H1 (cell line): ENCODE measurements at regions not wholly inside any gene's neighbourhood (a gene's known extent, or its start where the extent isn't known, plus 50 kb on each side); places are given as distances from the start of the nearest gene placed in this dataset.
A peak's percentile ranks its signal among the peaks of the same experiment; 100 is the strongest.

Source experiments
- CTCF ChIA-PET: fragments of 300-600 bp; sonication (Branson Sonifier 250); formaldehyde crosslinking; loops from one replicate; lab custom pipeline; 2021; ENCODE audit not compliant: partially characterized antibody; lab: Charles Lee
- POLR2A ChIA-PET: fragments of 300-600 bp; sonication (Branson Sonifier 250); formaldehyde crosslinking; loops from one replicate; lab custom pipeline; 2021; ENCODE audit warnings: inconsistent platforms; ENCODE audit not compliant: partially characterized antibody; lab: Charles Lee
- DNase-seq, 2 experiments: peaks; one replicate each; pipeline versions ENCODE4 v3.0.0 to v3.0.0-alpha.2; 2010 to 2022; ENCODE audit warnings: low spot score in 2 of 2, low read depth in 1 of 2, mixed read lengths in 1 of 2
- FAIRE-seq: peaks from 2 replicates; lab custom pipeline; 2011; peaks lifted over from hg19 to GRCh38; lab: Jason Lieb, UNC
- H2AFZ ChIP-seq: 2 replicates; pipeline ENCODE4 v1.8.1; 2012; ENCODE audit warnings: low read length, inconsistent platforms
- H2AK5ac ChIP-seq: 2 replicates; pipeline ENCODE4 v1.6.1; 2013; ENCODE audit warnings: low read depth, low read length
- H2BK120ac ChIP-seq: replicated peaks from 2 replicates; pipeline ENCODE3; 2013; ENCODE audit warnings: low read depth, low read length, inconsistent platforms
- H2BK12ac ChIP-seq: 2 replicates; pipeline ENCODE4 v1.6.1; 2013; ENCODE audit warnings: low read depth, low read length
- H2BK15ac ChIP-seq: 2 replicates; pipeline ENCODE4 v1.6.1; 2013; ENCODE audit warnings: low read length
- H2BK20ac ChIP-seq: 2 replicates; pipeline ENCODE4 v1.6.1; 2013; ENCODE audit warnings: low read length
- H2BK5ac ChIP-seq: 2 replicates; pipeline ENCODE4 v1.6.1; 2013; ENCODE audit warnings: low read depth, low read length
- H3K14ac ChIP-seq: 2 replicates; pipeline ENCODE4 v1.6.1; 2013; ENCODE audit warnings: inconsistent platforms; ENCODE audit not compliant: insufficient read length
- H3K18ac ChIP-seq: 2 replicates; pipeline ENCODE4 v1.6.1; 2013; ENCODE audit warnings: low read length; ENCODE audit errors: extremely low read depth
- H3K23ac ChIP-seq: 2 replicates; pipeline ENCODE4 v1.6.1; 2013; ENCODE audit warnings: inconsistent platforms; ENCODE audit not compliant: insufficient read length
- H3K23me2 ChIP-seq: 2 replicates; pipeline ENCODE4 v1.6.1; 2013; ENCODE audit warnings: low read depth, low read length
- H3K27ac ChIP-seq: 2 replicates; pipeline ENCODE4 v1.6.1; 2011; ENCODE audit warnings: low read depth, low read length, inconsistent platforms
- H3K27me3 ChIP-seq, 4 experiments: replicated peaks in 1 of 4; 1 replicate in 1 of 4; 2 replicates in 3 of 4; pipeline versions ENCODE4 v1.6.1 to v1.8.1; 2011 to 2013; ENCODE audit warnings: low read length in 3 of 4, mild to moderate bottlenecking in 3 of 4, inconsistent platforms in 2 of 4, mixed read lengths in 2 of 4, moderate library complexity in 1 of 4; ENCODE audit not compliant: control insufficient read depth in 3 of 4, insufficient read depth in 3 of 4; ENCODE audit errors: extremely low read depth in 1 of 4
- H3K36me3 ChIP-seq, 4 experiments: 2 replicates each; pipeline versions ENCODE4 v1.6.1 to v1.8.1; 2011 to 2013; ENCODE audit warnings: mild to moderate bottlenecking in 4 of 4, low read length in 3 of 4, moderate library complexity in 2 of 4, control low read depth in 1 of 4, inconsistent platforms in 1 of 4; ENCODE audit not compliant: insufficient read depth in 4 of 4, control insufficient read depth in 2 of 4
- H3K4ac ChIP-seq: replicated peaks from 2 replicates; pipeline ENCODE3; 2013; ENCODE audit warnings: low read length, low read depth, mixed read lengths, inconsistent platforms; ENCODE audit not compliant: insufficient read length
- H3K4me1 ChIP-seq, 4 experiments: replicated peaks in 1 of 4; 1 replicate in 1 of 4; 2 replicates in 3 of 4; pipeline versions ENCODE4 v1.6.1 to v1.8.1; 2011 to 2013; ENCODE audit warnings: low read length in 3 of 4, inconsistent platforms in 2 of 4, mixed read lengths in 1 of 4; ENCODE audit not compliant: insufficient read depth in 4 of 4, control insufficient read depth in 3 of 4
- H3K4me2 ChIP-seq, 2 experiments: 2 replicates each; pipeline versions ENCODE4 v1.6.1 to v1.8.1; 2011 to 2013; ENCODE audit warnings: low read depth in 2 of 2, low read length in 2 of 2, control low read depth in 1 of 2, inconsistent platforms in 1 of 2, mild to moderate bottlenecking in 1 of 2; ENCODE audit not compliant: insufficient read depth in 1 of 2
- H3K4me3 ChIP-seq, 4 experiments: fragments of 200-600, 300-600 bp in 1 of 4; sonication (generic), shearing (Covaris generic), sonication (Bioruptor Twin) in 1 of 4; 2 replicates each; pipeline versions ENCODE4 v1.5.1 to v1.8.1; 2011 to 2016; ENCODE audit warnings: low read length in 4 of 4, low read depth in 3 of 4, control low read depth in 2 of 4, inconsistent platforms in 2 of 4, mild to moderate bottlenecking in 2 of 4, mixed read lengths in 1 of 4, moderate library complexity in 1 of 4; ENCODE audit not compliant: insufficient read depth in 2 of 4; ENCODE audit errors: extremely low read depth in 1 of 4
- H3K56ac ChIP-seq: replicated peaks from 2 replicates; pipeline ENCODE3; 2013; ENCODE audit warnings: low read depth, mild to moderate bottlenecking, mixed read lengths, low read length, inconsistent platforms; ENCODE audit not compliant: insufficient read length
- H3K79me1 ChIP-seq: 2 replicates; pipeline ENCODE4 v1.6.1; 2013; ENCODE audit warnings: low read depth, low read length, control low read depth
- H3K79me2 ChIP-seq, 2 experiments: 2 replicates each; pipeline versions ENCODE4 v1.6.1 to v1.8.1; 2012 to 2013; ENCODE audit warnings: low read length in 2 of 2, mild to moderate bottlenecking in 2 of 2, inconsistent platforms in 1 of 2; ENCODE audit not compliant: insufficient read depth in 2 of 2, control insufficient read depth in 1 of 2
- H3K9ac ChIP-seq, 4 experiments: replicated peaks in 1 of 4; 1 replicate in 1 of 4; 2 replicates in 3 of 4; pipeline versions ENCODE4 v1.6.1 to v1.8.1; 2011 to 2013; ENCODE audit warnings: low read depth in 3 of 4, low read length in 3 of 4, control low read depth in 2 of 4, mild to moderate bottlenecking in 2 of 4, moderate library complexity in 2 of 4, inconsistent platforms in 1 of 4; ENCODE audit errors: extremely low read depth in 1 of 4
- H3K9me3 ChIP-seq, 2 experiments: 2 replicates each; pipeline versions ENCODE4 v1.6.1 to v1.8.1; 2012 to 2013; ENCODE audit warnings: mild to moderate bottlenecking in 2 of 2, moderate library complexity in 2 of 2, control low read depth in 1 of 2, inconsistent platforms in 1 of 2, low read depth in 1 of 2, low read length in 1 of 2, mixed read lengths in 1 of 2; ENCODE audit not compliant: insufficient read depth in 2 of 2
- H4K20me1 ChIP-seq, 2 experiments: replicated peaks in 1 of 2; 2 replicates each; pipeline versions ENCODE3 to v1.8.1; 2011 to 2013; ENCODE audit warnings: inconsistent platforms in 2 of 2, low read length in 2 of 2, mild to moderate bottlenecking in 1 of 2; ENCODE audit not compliant: insufficient read depth in 2 of 2, control insufficient read depth in 1 of 2
- H4K5ac ChIP-seq: 2 replicates; pipeline ENCODE4 v1.6.1; 2013; ENCODE audit warnings: low read length, low read depth, mixed read lengths, inconsistent platforms; ENCODE audit not compliant: insufficient read length
- H4K8ac ChIP-seq: 2 replicates; pipeline ENCODE4 v1.8.0; 2013; ENCODE audit warnings: mild to moderate bottlenecking, moderate library complexity, low read length, inconsistent platforms; ENCODE audit not compliant: insufficient read depth; ENCODE audit errors: extremely low read depth
- H4K91ac ChIP-seq: replicated peaks from 2 replicates; pipeline ENCODE3; 2013; ENCODE audit warnings: low read length, mixed read lengths, inconsistent platforms; ENCODE audit not compliant: insufficient read length
- SP2 ChIP-seq: IDR thresholded peaks from 2 replicates; pipeline ENCODE4 v1.6.1; 2012; ENCODE audit warnings: mild to moderate bottlenecking, low read length, inconsistent platforms
- WGBS, 2 experiments: shearing (Covaris generic) in 1 of 2; methylation state at CpG; one replicate each; pipeline versions ENCODE4 v1.1.6 to v1.1.7; 2013 to 2015; ENCODE audit warnings: low lambda C conversion rate in 2 of 2, mixed read lengths in 2 of 2, inconsistent platforms in 1 of 2, low coverage in 1 of 2, missing lambda C conversion rate in 1 of 2; ENCODE audit not compliant: insufficient replicate concordance in 2 of 2, insufficient coverage in 1 of 2, insufficient read length in 1 of 2; ENCODE audit errors: extremely low coverage in 1 of 2, missing lambda C conversion rate in 1 of 2; 5-methylcytosine and 5-hydroxymethylcytosine counted together

DNA sequence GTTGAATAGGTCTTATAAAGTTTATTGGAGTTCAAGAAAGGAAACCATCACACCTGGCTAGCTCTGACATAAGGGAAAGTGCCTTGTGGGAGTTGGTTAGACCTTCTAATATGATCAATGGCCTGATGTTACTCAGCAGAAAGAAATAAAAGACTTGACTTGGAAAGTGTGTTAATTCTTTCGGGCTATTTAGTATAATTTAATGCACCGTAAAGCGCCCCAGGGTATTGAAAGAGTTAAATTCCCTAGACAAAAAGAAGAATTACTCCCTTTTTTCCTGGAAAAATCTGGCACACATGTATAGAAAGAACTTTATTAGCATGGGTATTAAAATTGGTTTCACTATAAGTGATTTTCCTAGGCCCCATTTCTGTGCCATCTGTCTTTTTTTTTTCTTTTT is 1125.7 kb upstream of the FLRT2 start:
- H3K23me2 ChIP-seq, result no peaks in the 10 kb centered on the region
- H3K4me1 ChIP-seq, result peaks cover 0 to 4% (median 3%) of the 10 kb centered on the region in 4 experiments; a peak in 3 of 7 replicates
- no peaks in the 10 kb centered on the region; a peak in 1 of 8 replicates for H3K36me3 ChIP-seq
- H3K27ac ChIP-seq, result peak overlapping the region; percentile 21; the same call in 1 of the 2 replicates
- CTCF ChIA-PET, result interaction anchor here (0.6 kb wide), 1 partner anchor 34 kb away, joined by 3 read pairs; no protein-coding TSS in a partner anchor
- H2BK12ac ChIP-seq, result no peak overlapping the region
- no peak overlapping the region for H2BK15ac ChIP-seq
- no peak overlapping the region for H2BK120ac ChIP-seq
- no peak overlapping the region for H4K91ac ChIP-seq
- H3K27me3 ChIP-seq, result no peaks in the 10 kb centered on the region
- H2AFZ ChIP-seq, result no peak overlapping the region
- H3K79me2 ChIP-seq, result no peaks in the 10 kb centered on the region
- H3K18ac ChIP-seq, result no peak overlapping the region
- no peak overlapping the region for H3K56ac ChIP-seq
- H3K79me1 ChIP-seq, result no peaks in the 10 kb centered on the region
- H3K14ac ChIP-seq, result no peak overlapping the region
- H3K4me3 ChIP-seq, result no peak overlapping the region
- no peak overlapping the region for H4K8ac ChIP-seq
- 97% methylated on average over 3 of the region's 3 CpGs; no CpG with 5 or more reads in 1 of the 2 experiments for WGBS, 2 experiments
- no peak for FAIRE-seq
- no peak overlapping the region for H2AK5ac ChIP-seq
- H3K4ac ChIP-seq, result no peak overlapping the region
- no peaks in the 10 kb centered on the region for H4K20me1 ChIP-seq
- H3K9ac ChIP-seq, result no peak overlapping the region
- no peak overlapping the region for H2BK5ac ChIP-seq
- no peak overlapping the region for H3K4me2 ChIP-seq
- H3K23ac ChIP-seq, result no peak overlapping the region
- POLR2A ChIA-PET, result no interaction called here
- H3K9me3 ChIP-seq, result peaks cover 0 to 6% of the 10 kb centered on the region in 2 experiments; a peak in 1 of 4 replicates
- no peak for DNase-seq
- no peak overlapping the region for H2BK20ac ChIP-seq
- H4K5ac ChIP-seq, result no peak overlapping the region
- no peak for TF ChIP-seq SP2
